NB4 (cell line): ENCODE measurements at regions not wholly inside any gene's neighbourhood (a gene's known extent, or its start where the extent isn't known, plus 50 kb on each side); places are given as distances from the start of the nearest gene placed in this dataset.

Experiments
- CTCF ChIP-seq: IDR thresholded peaks from one replicate; pipeline ENCODE4 v1.5.1; 2012; ENCODE audit warnings: low read depth, low read length
- MAX ChIP-seq: IDR thresholded peaks from 2 replicates; pipeline ENCODE4 v1.6.1; 2011; ENCODE audit warnings: low read depth, low read length
- MYC ChIP-seq: IDR thresholded peaks from 2 replicates; pipeline ENCODE4 v1.6.1; 2011; ENCODE audit warnings: low read depth, low read length
- POLR2A ChIP-seq: IDR thresholded peaks from 2 replicates; pipeline ENCODE4 v1.6.1; 2011; ENCODE audit warnings: mild to moderate bottlenecking; ENCODE audit not compliant: insufficient read length; ENCODE audit errors: extremely low read depth

GRCh38 chr4:52377563-52377962 lies 281.5 kb downstream of the USP46 start:
- TF ChIP-seq CTCF (no peak), MAX (no peak), POLR2A (no peak), MYC (no peak)
